ENCODE measurements at regions not wholly inside any gene's neighbourhood (a gene's known extent, or its start where the extent isn't known, plus 50 kb on each side); places are given as distances from the start of the nearest gene placed in this dataset.
A peak's percentile ranks its signal among the peaks of the same experiment; 100 is the strongest.
"Not testable (repeated sequence)": the region's sequence is repeated elsewhere in the genome, so short reads cannot be mapped to it uniquely, and the experiment has no call there.

DNA sequence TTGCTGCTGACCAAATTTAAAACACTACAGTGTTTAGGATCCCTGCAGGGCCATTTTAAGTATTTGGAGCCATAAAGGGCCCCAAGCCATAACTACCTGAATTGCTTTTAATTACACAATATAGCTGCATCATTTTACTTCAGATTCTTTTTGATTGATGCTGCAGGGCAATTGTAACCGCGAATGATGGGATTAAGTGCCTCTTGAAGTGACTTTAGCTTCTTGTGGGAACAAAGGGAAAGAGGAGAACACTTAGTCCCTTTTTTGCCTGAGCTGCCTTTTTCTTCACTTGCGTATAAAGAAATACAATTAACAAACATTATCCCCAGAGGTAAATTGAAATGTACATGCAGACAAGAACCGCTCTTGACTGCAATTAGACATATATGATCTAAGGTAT is 228.5 kb downstream of the ZIC5 start:
- DNase-seq (ENCODE audit: low read depth): no peak

DNA sequence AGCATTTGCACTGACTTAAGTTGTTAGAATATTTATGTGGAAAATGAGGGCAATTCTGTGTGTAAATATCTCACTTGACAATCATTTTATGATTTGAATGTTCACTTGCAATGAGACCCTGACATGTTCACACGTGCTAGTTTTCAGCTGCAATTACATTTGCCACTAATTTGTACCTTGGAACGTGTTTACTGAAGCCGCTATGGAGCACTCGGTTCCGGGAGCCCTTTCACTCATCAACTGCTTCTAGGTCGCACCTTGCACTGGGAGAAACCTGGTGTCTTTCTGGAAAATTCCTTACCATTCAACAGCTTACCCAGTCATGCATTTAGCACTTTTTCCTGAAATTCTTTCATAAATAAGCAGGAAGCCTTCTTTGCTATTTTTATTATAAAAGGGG is 229.6 kb downstream of the ZIC5 start:
- DNase-seq (ENCODE audit: low read depth): no peak

DNA sequence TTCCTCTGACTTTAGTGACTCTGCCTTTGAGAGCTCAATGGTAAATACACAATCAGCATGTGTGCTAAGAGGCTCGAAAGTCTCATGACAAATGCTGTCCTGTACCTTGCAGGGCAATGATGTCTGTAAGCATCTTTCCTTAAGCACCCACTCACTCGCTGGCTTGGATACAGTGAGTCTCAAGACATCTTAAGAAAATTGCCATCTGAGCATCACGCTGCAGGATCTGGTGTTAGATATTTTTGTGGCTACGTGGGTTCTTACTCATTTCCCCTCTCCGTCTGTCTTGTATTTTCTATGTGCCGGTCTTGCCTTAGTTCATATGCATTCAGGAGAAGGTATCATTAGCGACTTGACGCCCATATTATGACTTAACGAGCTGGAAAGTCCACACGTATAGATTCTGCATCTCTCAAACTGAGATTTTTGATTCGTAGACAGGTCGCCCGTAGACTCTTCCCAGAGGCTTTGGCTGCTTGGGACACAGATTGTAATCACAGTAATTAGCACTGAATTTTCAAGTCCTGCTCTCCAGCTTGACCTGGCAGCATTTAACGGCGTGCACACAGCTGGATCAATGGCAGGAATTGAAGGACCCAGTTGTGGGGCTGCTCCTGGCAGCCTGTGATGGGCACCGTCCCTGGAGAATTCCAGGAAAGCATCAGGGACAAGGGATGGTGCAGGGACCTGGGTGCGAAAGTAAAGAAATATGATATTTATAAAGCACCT is 231.2 kb downstream of the ZIC5 start:
- DNase-seq (ENCODE audit: low read depth): no peak

DNA sequence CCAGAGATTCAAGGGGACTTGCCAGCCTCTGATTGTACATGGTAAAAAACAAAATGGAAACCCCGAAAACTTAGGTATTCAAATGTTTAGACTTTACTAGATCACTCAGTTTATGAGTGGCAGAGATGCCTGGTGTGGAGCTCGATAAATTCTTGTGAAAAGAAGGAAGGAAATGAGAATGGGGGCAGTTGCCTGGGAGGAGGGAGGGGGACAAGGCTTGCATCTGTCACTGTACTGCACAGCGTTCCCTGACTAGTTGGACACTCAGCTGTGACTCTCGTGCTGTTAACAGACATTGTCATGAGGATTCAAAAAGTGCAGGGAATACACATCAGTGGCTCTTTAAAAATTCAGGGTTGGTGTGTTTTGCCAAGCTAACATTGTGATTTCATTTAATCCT is 232.9 kb downstream of the ZIC5 start:
- DNase-seq (ENCODE audit: low read depth): no peak

DNA sequence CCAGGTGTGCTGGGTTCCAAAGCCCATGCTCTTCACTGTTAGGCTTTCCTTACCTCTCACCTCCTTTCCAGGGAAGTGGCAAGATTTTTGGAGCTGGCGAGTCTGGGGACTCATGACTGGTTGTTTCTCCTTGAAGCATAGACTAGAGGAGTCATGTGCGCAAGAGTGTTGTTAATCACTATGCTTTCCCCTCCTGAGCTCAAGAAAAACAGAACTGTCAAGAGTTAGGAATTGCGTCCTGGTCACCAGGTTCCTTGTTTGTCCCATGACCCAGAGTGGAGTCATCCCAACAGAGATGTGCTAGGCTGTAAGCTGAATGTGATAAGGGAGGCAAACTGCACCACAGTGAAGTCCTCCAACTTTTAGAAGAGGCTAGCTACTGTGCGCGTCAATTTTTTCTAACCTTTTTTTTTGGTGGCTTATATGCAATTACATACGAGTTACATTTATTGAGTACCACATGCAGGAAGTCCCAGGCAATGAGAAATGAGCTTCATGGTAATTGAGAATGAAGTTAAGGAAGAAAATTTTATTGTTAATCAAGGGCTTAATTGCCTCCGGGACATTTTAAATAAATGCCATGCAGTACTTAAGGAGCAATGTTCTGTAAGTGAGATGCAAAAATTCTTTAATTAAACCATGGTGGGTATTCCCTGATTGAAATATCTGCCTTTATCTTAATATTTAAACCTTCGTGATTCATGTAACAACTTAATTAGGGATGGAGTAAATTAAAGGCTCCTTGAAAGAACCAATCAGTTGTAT is 233.9 kb downstream of the ZIC5 start:
- no peak for DNase-seq (ENCODE audit: low read depth)

DNA sequence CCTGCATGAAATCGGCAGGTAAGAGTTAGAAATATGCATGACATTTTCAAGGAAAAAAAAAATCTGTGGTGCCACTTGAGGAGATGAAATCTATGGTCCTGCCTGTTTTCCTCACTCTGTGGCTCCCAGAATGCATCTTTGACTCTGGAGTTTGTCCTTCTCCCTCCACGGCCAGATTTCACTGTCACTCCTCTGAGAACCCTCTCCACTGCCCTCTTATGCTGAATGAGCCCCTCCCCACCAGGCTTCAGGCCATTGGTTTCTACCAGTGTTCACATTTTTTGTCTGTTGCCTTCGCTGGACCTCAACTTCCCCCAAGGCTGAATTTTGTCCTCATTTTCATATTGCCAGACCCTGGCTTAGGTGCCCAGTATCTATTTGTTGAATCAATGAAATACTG is 235.0 kb downstream of the ZIC5 start:
- DNase-seq (ENCODE audit: low read depth): no peak

DNA sequence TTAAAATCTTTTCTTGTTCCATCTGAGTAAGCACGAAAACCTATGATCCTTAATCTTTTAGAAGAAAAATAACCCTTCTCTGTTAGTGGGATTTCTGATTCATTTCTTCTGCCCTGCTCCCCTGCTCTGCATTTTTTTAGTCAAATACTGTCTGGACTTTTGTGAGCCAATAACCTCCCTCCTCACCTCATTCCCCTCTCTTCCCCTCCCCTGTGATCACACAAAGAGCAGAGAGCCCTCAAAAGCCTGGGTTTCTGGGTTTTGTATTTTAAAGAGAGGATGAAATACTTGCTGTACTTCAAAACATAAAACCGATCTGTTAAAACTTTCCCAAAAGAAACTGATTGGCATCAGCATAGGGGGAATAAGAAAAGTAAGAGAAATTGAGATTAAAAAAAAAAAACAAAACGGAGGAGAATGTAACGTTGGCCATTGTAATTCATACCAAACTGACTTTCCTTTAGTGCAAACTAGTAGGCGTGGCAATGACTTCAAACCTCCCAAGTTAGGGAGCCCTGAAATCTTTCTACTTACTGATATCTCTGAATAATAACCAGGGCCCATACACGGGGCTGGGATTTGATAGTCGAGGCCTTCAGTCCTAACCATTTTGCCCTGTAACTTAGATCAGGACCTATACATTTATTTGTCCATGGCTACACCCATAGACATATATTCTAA is 232.9 kb downstream of the TM9SF2 start:
- DNase-seq (ENCODE audit: low read depth): no peak

DNA sequence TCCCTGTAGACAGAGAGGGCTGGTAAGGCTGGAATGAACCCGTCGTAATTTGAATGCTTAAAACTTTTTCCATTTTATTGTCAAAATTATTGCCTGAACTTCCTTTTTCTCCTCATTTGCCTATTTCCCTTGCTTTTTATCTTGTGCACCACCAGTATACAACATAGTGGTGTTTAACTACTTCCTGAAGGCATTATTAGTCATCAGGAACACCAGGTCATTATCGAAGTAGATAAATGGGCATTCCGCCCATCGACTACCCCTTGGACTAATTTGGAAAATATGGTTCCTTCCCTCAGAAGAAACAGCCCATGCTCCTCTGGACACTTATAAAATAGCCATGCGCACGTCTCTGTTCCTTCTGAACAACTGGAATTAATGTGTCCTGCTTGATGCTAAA is 232.1 kb downstream of the TM9SF2 start:
- no peak for DNase-seq (ENCODE audit: low read depth)

DNA sequence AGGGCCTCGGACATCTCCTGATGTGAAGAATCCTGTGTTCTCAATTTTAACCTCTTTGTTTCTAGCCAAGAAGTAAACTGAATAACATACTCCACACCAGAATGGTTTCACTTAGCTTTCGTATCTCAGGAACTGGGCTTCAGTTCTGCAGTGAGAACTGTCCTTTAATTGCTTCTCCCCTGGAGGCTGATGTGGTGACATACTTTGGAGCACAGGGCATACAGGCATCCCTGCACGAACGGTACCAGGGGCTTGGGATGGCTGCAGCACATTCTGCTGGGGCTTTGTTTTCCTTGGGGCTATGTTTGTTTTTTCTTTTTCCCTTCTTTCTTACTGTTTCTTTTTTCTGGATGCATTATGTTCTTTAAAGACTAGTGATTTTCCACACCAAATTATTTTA is 230.5 kb downstream of the TM9SF2 start:
- DNase-seq (ENCODE audit: low read depth): no peak

DNA sequence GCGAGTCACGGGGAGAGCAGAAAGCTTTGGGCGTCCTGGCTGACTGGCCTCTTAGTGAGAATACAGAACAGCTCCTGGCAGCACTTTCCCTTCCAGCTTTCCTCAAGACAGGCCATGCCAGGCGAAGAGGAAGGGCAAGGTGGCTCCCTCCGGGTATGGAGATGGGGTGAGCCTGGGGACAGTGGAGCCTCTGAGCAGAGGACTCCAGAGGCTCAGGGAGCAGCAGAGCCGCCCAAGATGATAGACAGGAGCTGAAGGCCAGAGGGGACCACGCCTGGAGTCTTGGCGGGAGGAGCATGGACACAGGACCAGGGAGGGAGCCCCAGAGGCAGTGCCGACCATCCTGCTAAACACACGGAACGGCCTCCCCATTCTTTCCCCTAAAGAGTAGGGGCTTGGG is 229.1 kb downstream of the TM9SF2 start:
- no peak for DNase-seq (ENCODE audit: low read depth)

DNA sequence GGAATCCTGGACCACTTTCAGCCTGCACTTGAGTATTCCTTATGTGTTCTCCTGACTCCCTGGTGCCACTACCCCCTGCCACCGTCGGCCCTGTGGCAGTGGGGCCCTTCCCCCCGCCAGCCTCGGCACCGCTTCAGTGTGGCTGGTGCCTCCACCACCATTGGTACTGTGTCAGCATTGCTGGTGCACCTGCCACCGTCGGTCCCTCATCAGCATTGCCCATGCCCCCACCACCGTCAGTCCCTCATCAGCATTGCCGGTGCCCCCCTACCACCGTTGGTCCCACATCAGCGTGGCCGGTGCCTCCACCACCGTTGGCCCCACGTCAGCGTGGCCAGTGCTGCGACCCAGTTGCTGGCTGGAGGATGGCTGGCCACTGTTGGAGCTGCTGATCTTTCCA is 228.5 kb downstream of the TM9SF2 start:
- no peak for DNase-seq (ENCODE audit: low read depth)

DNA sequence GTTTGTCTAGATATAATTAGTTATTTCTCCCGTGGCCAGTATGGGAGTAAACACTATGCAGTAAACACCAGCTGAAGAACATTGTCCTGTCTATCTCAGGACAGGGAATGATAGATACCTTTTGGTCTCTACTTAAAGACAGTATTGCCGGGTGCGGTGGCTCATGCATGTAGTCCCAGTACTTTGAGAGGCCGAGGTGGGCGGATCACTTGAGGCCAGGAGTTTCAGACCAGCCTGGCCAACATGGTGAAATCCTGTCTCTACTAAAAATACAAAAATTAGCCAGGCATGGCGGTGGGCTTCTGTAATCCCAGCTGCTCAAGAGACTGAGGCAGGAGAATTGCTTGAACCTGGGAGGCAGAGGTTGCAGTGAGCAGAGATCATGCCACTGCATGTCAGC is 226.4 kb downstream of the TM9SF2 start:
- DNase-seq (ENCODE audit: low read depth): not testable (repeated sequence)

DNA sequence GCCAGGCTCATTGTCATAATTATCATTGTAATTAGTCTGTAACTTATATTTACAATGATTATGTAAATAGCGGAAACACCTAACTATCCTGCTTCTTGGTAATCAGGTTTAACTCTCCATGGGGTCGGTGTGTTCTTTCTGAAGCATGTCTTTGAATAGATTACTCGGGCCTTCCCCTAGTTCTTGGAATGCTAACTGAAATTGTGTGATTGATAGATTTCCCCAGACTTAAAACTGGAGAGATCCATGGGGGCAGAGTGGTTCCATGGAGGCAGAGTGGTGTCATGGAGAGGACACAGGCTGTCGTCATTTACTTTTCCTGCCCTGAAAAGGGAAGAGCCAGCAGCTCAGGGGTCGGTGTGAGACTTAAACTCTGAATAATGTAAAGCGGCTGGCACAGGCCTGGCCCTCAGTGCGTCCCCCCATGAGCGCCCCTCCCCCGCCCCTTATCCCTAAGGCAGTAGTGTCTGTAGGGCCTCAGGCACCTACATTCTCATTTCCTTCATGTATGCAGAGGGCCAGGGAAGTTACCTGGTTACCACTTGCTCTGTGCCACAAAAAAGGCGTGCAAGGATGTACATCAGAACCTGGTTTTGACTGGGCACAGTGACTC is 225.1 kb downstream of the TM9SF2 start:
- no peak for DNase-seq (ENCODE audit: low read depth)

DNA sequence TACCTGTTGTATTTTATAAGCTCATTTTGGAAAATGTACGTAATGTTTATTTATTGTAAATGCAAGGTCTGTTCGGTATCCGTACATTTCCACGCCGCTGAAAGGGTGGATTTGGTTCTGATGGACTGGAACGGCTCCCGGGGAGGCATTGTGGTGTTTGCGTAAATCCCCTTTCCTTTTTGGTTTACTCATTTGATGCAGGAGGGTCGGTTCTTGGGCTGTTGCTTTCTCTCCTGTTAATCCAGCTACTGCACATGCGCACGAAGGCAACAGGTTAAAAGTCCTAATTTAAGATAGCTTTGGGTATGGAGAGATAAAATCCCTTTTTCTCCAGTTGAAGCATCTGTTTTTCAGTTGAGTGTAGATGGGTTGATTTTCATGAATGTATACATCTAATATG is 224.4 kb downstream of the TM9SF2 start:
- DNase-seq (ENCODE audit: low read depth): no peak

DNA sequence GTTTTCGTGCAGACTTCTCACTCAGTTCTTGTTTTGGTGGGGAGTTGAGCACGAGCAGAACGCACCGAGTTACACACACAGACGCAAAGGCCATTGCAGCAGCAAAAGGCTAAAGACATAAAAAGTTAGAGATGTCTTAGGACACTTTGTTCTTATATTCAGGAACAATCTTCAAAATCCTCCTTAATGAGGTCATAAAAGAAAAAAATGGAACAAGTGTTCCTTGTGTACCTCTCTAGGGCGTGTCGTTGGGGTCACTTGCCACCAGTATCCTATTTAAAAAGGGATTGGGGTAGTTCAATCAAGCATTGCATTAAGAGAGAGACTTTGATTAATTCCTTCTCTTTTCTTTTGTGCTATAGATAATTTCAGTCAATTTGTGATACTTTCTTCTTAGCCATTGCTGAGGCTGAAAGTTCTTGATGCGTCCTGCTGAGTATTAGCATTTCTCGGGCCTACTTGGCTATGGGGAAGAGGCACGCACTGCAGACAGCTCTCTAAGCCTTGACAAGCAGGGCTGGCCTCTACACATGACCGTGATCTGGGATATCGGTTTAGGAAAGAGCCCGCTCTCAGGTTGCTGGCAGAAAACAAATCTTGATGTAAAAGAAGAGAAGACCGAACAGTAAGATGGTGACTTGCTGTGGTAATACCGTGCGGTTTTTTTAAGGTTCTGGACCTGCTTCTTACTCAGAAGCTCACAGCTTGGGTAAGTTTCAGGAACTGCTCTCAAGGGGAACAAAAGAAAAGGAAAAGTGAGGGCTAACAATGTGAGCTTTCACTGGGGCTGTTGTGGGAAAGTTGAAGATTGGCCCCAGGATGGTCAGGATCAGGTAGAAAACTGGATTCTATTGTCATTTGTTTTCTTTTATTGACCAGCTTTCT is 223.6 kb downstream of the TM9SF2 start:
- DNase-seq (ENCODE audit: low read depth): no peak

DNA sequence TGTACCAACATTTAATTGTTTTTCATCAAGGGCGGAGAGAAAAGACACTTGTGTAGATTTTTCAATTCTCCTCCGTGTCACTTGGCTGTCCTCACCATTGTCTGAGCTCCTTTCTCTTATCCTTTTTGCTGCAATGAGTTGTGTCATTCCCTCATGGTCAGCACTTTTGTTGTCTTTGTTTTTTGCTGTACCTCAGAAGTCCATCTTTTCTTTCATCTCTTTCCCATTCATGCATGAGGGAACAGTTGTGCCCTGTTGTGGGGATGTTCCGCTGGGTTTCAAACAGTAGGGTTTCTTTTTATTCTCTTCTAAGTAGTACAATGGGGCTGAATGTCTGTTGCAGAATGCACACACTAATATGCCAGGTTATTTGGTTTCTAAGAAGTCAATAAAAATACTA is 222.6 kb downstream of the TM9SF2 start:
- no peak for DNase-seq (ENCODE audit: low read depth)

DNA sequence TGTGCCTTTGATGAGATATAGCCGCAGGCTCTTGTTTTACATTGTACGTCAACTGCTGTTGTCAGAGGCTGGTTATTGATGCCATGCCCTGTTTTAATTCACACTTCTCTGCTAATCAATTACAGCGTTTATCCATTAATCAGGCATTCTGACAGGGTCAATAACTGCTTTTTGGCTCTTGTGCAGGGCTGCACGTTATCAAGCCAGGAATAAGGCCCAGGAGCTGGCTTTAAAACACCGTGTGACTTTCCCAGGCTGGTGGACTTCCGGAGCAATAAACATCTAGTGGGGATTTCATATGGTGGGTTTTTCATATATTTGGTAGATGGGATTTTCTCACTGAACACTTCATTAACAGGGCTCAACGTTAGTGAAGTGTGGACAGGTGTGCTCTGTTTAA is 221.7 kb downstream of the TM9SF2 start:
- no peak for DNase-seq (ENCODE audit: low read depth)

DNA sequence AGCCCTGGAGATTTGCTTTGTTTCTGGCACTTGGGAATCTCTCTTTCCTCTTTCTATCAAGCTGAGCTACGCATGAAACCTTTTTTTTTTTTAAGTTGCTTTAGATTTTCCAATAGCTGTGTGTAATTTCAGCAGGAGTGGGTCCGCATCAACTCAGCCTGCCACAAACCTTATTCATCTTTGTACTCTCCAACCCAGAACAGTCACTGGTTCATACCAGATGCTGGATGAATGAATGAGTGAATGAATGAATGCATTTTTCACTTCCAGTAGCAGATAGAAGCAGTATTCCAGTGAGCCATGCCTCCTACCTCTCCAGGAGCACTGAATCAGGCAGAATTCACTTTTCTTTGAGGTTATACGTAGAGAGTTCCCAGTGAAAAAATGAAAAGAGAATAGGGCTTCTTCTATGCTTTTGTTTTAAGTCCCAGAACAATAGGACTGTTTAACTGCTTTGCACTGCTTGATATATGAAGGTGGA is 221.1 kb downstream of the TM9SF2 start:
- no peak for DNase-seq (ENCODE audit: low read depth)

DNA sequence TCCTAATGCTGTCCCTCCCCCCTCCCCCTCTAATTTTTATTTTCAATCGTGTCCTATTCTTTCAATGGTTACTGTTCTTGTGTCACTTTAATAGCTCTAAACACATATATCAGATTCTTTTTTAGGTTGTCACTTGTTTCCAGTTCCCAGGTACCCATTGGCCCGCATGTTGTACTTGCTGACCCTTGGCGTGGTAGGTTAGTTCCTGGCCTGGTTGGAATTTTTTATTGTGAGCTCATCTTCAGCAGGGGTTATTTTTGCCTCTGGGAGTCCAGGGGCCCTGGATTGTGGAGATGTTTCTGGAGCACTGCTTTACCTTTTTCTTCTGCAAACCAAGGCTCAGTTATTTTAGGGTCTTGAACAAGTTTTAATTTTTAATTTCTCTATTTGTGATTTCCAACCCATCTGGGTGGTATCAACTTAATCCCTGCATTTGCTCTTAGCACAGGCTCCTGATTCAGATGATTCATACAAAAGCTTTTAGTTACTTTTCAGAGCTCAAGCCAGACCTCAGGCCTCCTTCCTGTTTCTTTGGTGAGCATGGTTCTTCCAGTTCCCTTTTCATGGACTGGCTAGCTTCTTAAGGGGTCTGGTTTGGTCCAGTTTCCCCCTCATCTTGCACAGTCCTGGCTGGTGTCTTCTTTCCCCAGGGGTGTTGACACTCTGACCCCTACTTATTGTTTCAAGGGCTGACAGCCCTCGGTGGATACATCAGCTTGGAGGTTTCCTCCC is 220.5 kb downstream of the TM9SF2 start:
- peak; percentile 3 for DNase-seq (ENCODE audit: low read depth)

DNA sequence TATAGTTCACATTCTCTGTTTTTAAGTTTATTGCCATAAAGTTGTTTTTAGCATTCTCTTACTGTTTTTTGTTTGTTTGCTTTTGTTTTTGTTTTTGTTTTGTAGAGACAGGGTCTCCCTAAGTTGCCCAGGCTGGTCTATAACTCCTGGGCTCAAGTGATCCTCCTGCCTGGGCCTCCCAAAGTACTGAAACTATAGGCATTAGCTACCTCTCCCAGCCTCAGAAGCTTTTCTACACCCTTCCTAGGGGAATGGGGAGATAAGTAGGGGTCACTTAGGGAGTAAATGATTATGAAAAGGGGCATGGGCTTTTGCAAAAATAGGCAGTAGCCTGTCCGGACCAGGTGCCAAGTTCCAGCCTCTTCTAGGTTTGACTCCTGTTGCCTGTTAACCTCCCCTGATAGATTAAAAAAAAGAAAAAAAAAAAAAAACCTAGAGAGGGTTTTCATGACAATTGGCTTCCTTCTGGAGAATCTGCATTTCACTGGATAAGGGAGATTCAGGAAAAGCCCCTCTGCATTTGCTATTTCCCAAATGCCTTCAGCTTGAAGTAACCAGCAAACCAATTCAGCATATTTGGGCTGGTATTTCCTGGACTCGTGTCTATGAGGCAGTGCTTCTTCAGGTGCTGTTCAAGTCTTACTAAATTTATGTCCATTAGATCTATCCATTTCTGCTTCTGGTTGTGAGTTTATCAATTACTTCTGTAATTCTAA is 216.8 kb downstream of the TM9SF2 start:
- no peak for DNase-seq (ENCODE audit: low read depth)
